Activated naive CD4-positive, alpha-beta T cell treated with anti-CD3 and anti-CD28 coated beads for 36 hours (primary cell): ENCODE measurements at regions not wholly inside any gene's neighbourhood (a gene's known extent, or its start where the extent isn't known, plus 50 kb on each side); places are given as distances from the start of the nearest gene placed in this dataset.
"Not testable (repeated sequence)": the region's sequence is repeated elsewhere in the genome, so short reads cannot be mapped to it uniquely, and the experiment has no call there.

Experiments
- CTCF ChIA-PET: fragments of 350-600 bp; sonication (Branson Sonifier 250); formaldehyde crosslinking; loops from one replicate; lab custom pipeline; 2021; ENCODE audit warnings: antibody characterized with exemption; lab: Charles Lee
- DNase-seq: peaks from one replicate; pipeline ENCODE4 v3.0.0-alpha.2; 2020
- H3K27ac Mint-ChIP-seq: one replicate; pipeline ENCODE4 v1.8.0; 2021; ENCODE audit warnings: mild to moderate bottlenecking, mixed read lengths
- H3K27me3 Mint-ChIP-seq: one replicate; pipeline ENCODE4 v1.8.0; 2021; ENCODE audit warnings: low read depth, mixed read lengths
- H3K36me3 Mint-ChIP-seq: one replicate; pipeline ENCODE4 v1.8.0; 2021; ENCODE audit warnings: low read depth, mixed read lengths
- H3K4me1 Mint-ChIP-seq: one replicate; pipeline ENCODE4 v1.8.0; 2021; ENCODE audit warnings: low read depth, mixed read lengths
- H3K4me3 Mint-ChIP-seq: one replicate; pipeline ENCODE4 v1.8.0; 2021; ENCODE audit warnings: mild to moderate bottlenecking, moderate library complexity, mixed read lengths
- H3K9me3 Mint-ChIP-seq: one replicate; pipeline ENCODE4 v1.8.0; 2021; ENCODE audit warnings: mixed read lengths
- intact Hi-C: fragments of 100-400 bp; cut with micrococcal nuclease; formaldehyde crosslinking; loops from one replicate; pipeline ENCODE4 v1.15.1; 2023

GRCh38 chr10:124168991-124169802, 75.8 kb upstream of the CHST15 start:
- Mint-ChIP-seq H3K27ac (no peak overlapping the region), H3K4me3 (no peak overlapping the region), H3K27me3 (peaks cover 3% of the 10 kb centered on the region), H3K4me1 (no peaks in the 10 kb centered on the region), H3K9me3 (no peaks in the 10 kb centered on the region), H3K36me3 (no peaks in the 10 kb centered on the region)
- DNase-seq: no peak
- intact Hi-C loops: no loop called here
- CTCF ChIA-PET: no interaction called here

GRCh38 chr10:124168581-124168980, 75.2 kb upstream of the CHST15 start:
- no peaks in the 10 kb centered on the region for H3K36me3 Mint-ChIP-seq
- intact Hi-C loops: no loop called here
- no peaks in the 10 kb centered on the region for H3K9me3 Mint-ChIP-seq
- H3K4me3 Mint-ChIP-seq: no peak overlapping the region
- H3K4me1 Mint-ChIP-seq: no peaks in the 10 kb centered on the region
- CTCF ChIA-PET: no interaction called here
- DNase-seq: no peak
- H3K27ac Mint-ChIP-seq: no peak overlapping the region
- H3K27me3 Mint-ChIP-seq: peaks cover 3% of the 10 kb centered on the region

- H3K9me3 Mint-ChIP-seq, H3K4me1 Mint-ChIP-seq, H3K4me3 Mint-ChIP-seq, DNase-seq, H3K27me3 Mint-ChIP-seq, CTCF ChIA-PET, H3K27ac Mint-ChIP-seq, H3K36me3 Mint-ChIP-seq, intact Hi-C loops: not testable (repeated sequence)
Measured at GRCh38 chr10:124167925-124168324, 74.5 kb upstream of the CHST15 start.

GRCh38 chr10:124166431-124167125, 73.2 kb upstream of the CHST15 start:
- no peak overlapping the region for H3K4me3 Mint-ChIP-seq
- H3K9me3 Mint-ChIP-seq: no peaks in the 10 kb centered on the region
- no peak overlapping the region for H3K27ac Mint-ChIP-seq
- H3K27me3 Mint-ChIP-seq: peaks cover 8% of the 10 kb centered on the region
- H3K4me1 Mint-ChIP-seq: no peaks in the 10 kb centered on the region
- intact Hi-C loops: no loop called here
- no peaks in the 10 kb centered on the region for H3K36me3 Mint-ChIP-seq
- CTCF ChIA-PET: no interaction called here
- DNase-seq: no peak

- H3K27me3 Mint-ChIP-seq: peaks cover 8% of the 10 kb centered on the region
- H3K36me3 Mint-ChIP-seq: no peaks in the 10 kb centered on the region
- no peak for DNase-seq
- no peak overlapping the region for H3K4me3 Mint-ChIP-seq
- CTCF ChIA-PET: no interaction called here
- H3K9me3 Mint-ChIP-seq: no peaks in the 10 kb centered on the region
- H3K4me1 Mint-ChIP-seq: no peaks in the 10 kb centered on the region
- intact Hi-C loops: no loop called here
- H3K27ac Mint-ChIP-seq: no peak overlapping the region
Measured at GRCh38 chr10:124165827-124166226, 72.4 kb upstream of the CHST15 start.

- Mint-ChIP-seq H3K9me3 (no peaks in the 10 kb centered on the region), H3K36me3 (no peaks in the 10 kb centered on the region), H3K27ac (no peak overlapping the region), H3K4me3 (no peak overlapping the region), H3K4me1 (no peaks in the 10 kb centered on the region), H3K27me3 (peaks cover 8% of the 10 kb centered on the region)
- intact Hi-C loops: no loop called here
- CTCF ChIA-PET: no interaction called here
- DNase-seq: no peak
Measured at GRCh38 chr10:124165311-124165710, 71.9 kb upstream of the CHST15 start.

GRCh38 chr10:124164264-124164663, 70.9 kb upstream of the CHST15 start:
- peaks cover 8% of the 10 kb centered on the region for H3K27me3 Mint-ChIP-seq
- no peak overlapping the region for H3K27ac Mint-ChIP-seq
- intact Hi-C loops: no loop called here
- H3K9me3 Mint-ChIP-seq: no peaks in the 10 kb centered on the region
- CTCF ChIA-PET: interaction anchor here (1.0 kb wide), 1 partner anchor 28 kb away, joined by 3 read pairs; no protein-coding TSS in a partner anchor
- H3K4me1 Mint-ChIP-seq: no peaks in the 10 kb centered on the region
- no peaks in the 10 kb centered on the region for H3K36me3 Mint-ChIP-seq
- H3K4me3 Mint-ChIP-seq: no peak overlapping the region
- no peak for DNase-seq

- no peak overlapping the region for H3K4me3 Mint-ChIP-seq
- DNase-seq: no peak
- no peaks in the 10 kb centered on the region for H3K4me1 Mint-ChIP-seq
- H3K27me3 Mint-ChIP-seq: peaks cover 8% of the 10 kb centered on the region
- H3K27ac Mint-ChIP-seq: no peak overlapping the region
- CTCF ChIA-PET: no interaction called here
- intact Hi-C loops: no loop called here
- no peaks in the 10 kb centered on the region for H3K36me3 Mint-ChIP-seq
- peaks cover 1% of the 10 kb centered on the region for H3K9me3 Mint-ChIP-seq
Measured at GRCh38 chr10:124162774-124163354, 69.5 kb upstream of the CHST15 start.

GRCh38 chr10:124162136-124162535, 68.7 kb upstream of the CHST15 start:
- CTCF ChIA-PET: no interaction called here

GRCh38 chr10:124161601-124162000, 68.2 kb upstream of the CHST15 start:
- CTCF ChIA-PET: no interaction called here
- Mint-ChIP-seq H3K9me3 (peaks cover 3% of the 10 kb centered on the region), H3K4me3 (no peak overlapping the region), H3K36me3 (no peaks in the 10 kb centered on the region), H3K27ac (no peak overlapping the region), H3K27me3 (peaks cover 8% of the 10 kb centered on the region), H3K4me1 (no peaks in the 10 kb centered on the region)
- no peak for DNase-seq
- intact Hi-C loops: no loop called here

More at GRCh38 chr10:124162136-124162535, 68.7 kb upstream of the CHST15 start:
- Mint-ChIP-seq H3K27ac (no peak overlapping the region), H3K36me3 (no peaks in the 10 kb centered on the region), H3K4me3 (no peak overlapping the region), H3K27me3 (peaks cover 8% of the 10 kb centered on the region), H3K9me3 (peaks cover 3% of the 10 kb centered on the region), H3K4me1 (no peaks in the 10 kb centered on the region)
- DNase-seq: no peak
- intact Hi-C loops: no loop called here

GRCh38 chr10:124160943-124161582, 67.7 kb upstream of the CHST15 start:
- Mint-ChIP-seq H3K9me3 (peaks cover 3% of the 10 kb centered on the region), H3K4me1 (no peaks in the 10 kb centered on the region), H3K4me3 (no peak overlapping the region), H3K27me3 (peaks cover 8% of the 10 kb centered on the region), H3K27ac (no peak overlapping the region), H3K36me3 (no peaks in the 10 kb centered on the region)
- DNase-seq: no peak
- CTCF ChIA-PET: no interaction called here
- intact Hi-C loops: no loop called here

- no peaks in the 10 kb centered on the region for H3K4me1 Mint-ChIP-seq
- H3K4me3 Mint-ChIP-seq: no peak overlapping the region
- DNase-seq: no peak
- intact Hi-C loops: no loop called here
- H3K27ac Mint-ChIP-seq: no peak overlapping the region
- peaks cover 3% of the 10 kb centered on the region for H3K9me3 Mint-ChIP-seq
- CTCF ChIA-PET: no interaction called here
- H3K36me3 Mint-ChIP-seq: no peaks in the 10 kb centered on the region
- H3K27me3 Mint-ChIP-seq: peaks cover 8% of the 10 kb centered on the region
Measured at GRCh38 chr10:124160176-124160575, 66.8 kb upstream of the CHST15 start.
